ENCODE measurements at regions not wholly inside any gene's neighbourhood (a gene's known extent, or its start where the extent isn't known, plus 50 kb on each side); places are given as distances from the start of the nearest gene placed in this dataset.

GRCh38 chr6:94251878-94252277, 832.5 kb upstream of the EPHA7 start:
- H2BK120ac ChIP-seq (ENCODE audit: insufficient read depth, low read length, poor library complexity): no peak overlapping the region
- H3K4me3 ChIP-seq (ENCODE audit: low read depth, low read length): no peak overlapping the region
- no peak overlapping the region for H3K4me2 ChIP-seq (ENCODE audit: low read length)
- no peak overlapping the region for H4K8ac ChIP-seq (ENCODE audit: low read depth, low read length)
- H3K14ac ChIP-seq (ENCODE audit: low read length): no peak overlapping the region
- H3K18ac ChIP-seq (ENCODE audit: low read length): no peak overlapping the region
- no peaks in the 10 kb centered on the region for H3K79me1 ChIP-seq (ENCODE audit: low read length)
- H3K23ac ChIP-seq (ENCODE audit: low read length): no peak overlapping the region
- no peaks in the 10 kb centered on the region for H3K27me3 ChIP-seq (ENCODE audit: insufficient read depth, low read length)
- H2BK5ac ChIP-seq (ENCODE audit: low read depth, low read length, poor library complexity): no peak overlapping the region
- DNase-seq: no peak
- H2AFZ ChIP-seq (ENCODE audit: insufficient read depth, low read length, poor library complexity): no peak overlapping the region
- no peak overlapping the region for H3K9ac ChIP-seq (ENCODE audit: low read length)
- H2AK5ac ChIP-seq (ENCODE audit: low read length): no peak overlapping the region
- H3K4me1 ChIP-seq (ENCODE audit: control insufficient read depth in 1 of 2, insufficient read depth in 2 of 2, low read length in 2 of 2): no peaks in the 10 kb centered on the region
- no peak overlapping the region for H2BK12ac ChIP-seq (ENCODE audit: low read length)
- H3K36me3 ChIP-seq (ENCODE audit: control insufficient read depth in 1 of 2, insufficient read depth in 2 of 2, low read length in 2 of 2): no peaks in the 10 kb centered on the region
- H3K27ac ChIP-seq (ENCODE audit: low read depth, low read length): no peak overlapping the region
- H4K91ac ChIP-seq (ENCODE audit: low read depth, low read length): no peak overlapping the region
- H4K12ac ChIP-seq (ENCODE audit: low read depth, low read length): no peak overlapping the region
- H3K79me2 ChIP-seq (ENCODE audit: control insufficient read depth, insufficient read depth, low read length, poor library complexity): no peaks in the 10 kb centered on the region
- no peaks in the 10 kb centered on the region for H3K9me3 ChIP-seq (ENCODE audit: insufficient read depth, low read depth, low read length)
- no peak overlapping the region for H3K4ac ChIP-seq (ENCODE audit: low read depth, low read length)

- Histone ChIP-seq H4K91ac (ENCODE audit: low read depth, low read length) (no peak overlapping the region), H4K8ac (ENCODE audit: low read depth, low read length) (no peak overlapping the region), H4K12ac (ENCODE audit: low read depth, low read length) (no peak overlapping the region), H3K4me1 (ENCODE audit: control insufficient read depth in 1 of 2, insufficient read depth in 2 of 2, low read length in 2 of 2) (no peaks in the 10 kb centered on the region), H2BK12ac (ENCODE audit: low read length) (no peak overlapping the region), H2AFZ (ENCODE audit: insufficient read depth, low read length, poor library complexity) (no peak overlapping the region), H3K4me2 (ENCODE audit: low read length) (no peak overlapping the region), H2BK5ac (ENCODE audit: low read depth, low read length, poor library complexity) (no peak overlapping the region), H3K79me2 (ENCODE audit: control insufficient read depth, insufficient read depth, low read length, poor library complexity) (no peaks in the 10 kb centered on the region), H3K4me3 (ENCODE audit: low read depth, low read length) (no peak overlapping the region), H2BK120ac (ENCODE audit: insufficient read depth, low read length, poor library complexity) (no peak overlapping the region), H3K4ac (ENCODE audit: low read depth, low read length) (no peak overlapping the region), H3K23ac (ENCODE audit: low read length) (no peak overlapping the region), H2AK5ac (ENCODE audit: low read length) (no peak overlapping the region), H3K36me3 (ENCODE audit: control insufficient read depth in 1 of 2, insufficient read depth in 2 of 2, low read length in 2 of 2) (no peaks in the 10 kb centered on the region), H3K9ac (ENCODE audit: low read length) (no peak overlapping the region), H3K79me1 (ENCODE audit: low read length) (no peaks in the 10 kb centered on the region), H3K27ac (ENCODE audit: low read depth, low read length) (no peak overlapping the region), H3K27me3 (ENCODE audit: insufficient read depth, low read length) (no peaks in the 10 kb centered on the region), H3K18ac (ENCODE audit: low read length) (no peak overlapping the region), H3K9me3 (ENCODE audit: insufficient read depth, low read depth, low read length) (no peaks in the 10 kb centered on the region), H3K14ac (ENCODE audit: low read length) (no peak overlapping the region)
- DNase-seq: no peak
- WGBS (ENCODE audit: extremely low coverage, insufficient coverage, insufficient read length): no CpG with 5 or more reads among the region's 4 CpGs
Observed at GRCh38 chr6:94245395-94245794, 826.0 kb upstream of the EPHA7 start.

GRCh38 chr6:94238868-94239267, 819.5 kb upstream of the EPHA7 start:
- Histone ChIP-seq H3K23ac (ENCODE audit: low read length) (no peak overlapping the region), H3K14ac (ENCODE audit: low read length) (no peak overlapping the region), H3K4me1 (ENCODE audit: control insufficient read depth in 1 of 2, insufficient read depth in 2 of 2, low read length in 2 of 2) (no peaks in the 10 kb centered on the region), H2BK12ac (ENCODE audit: low read length) (no peak overlapping the region), H3K27ac (ENCODE audit: low read depth, low read length) (no peak overlapping the region), H3K4me3 (ENCODE audit: low read depth, low read length) (no peak overlapping the region), H3K79me1 (ENCODE audit: low read length) (no peaks in the 10 kb centered on the region), H4K8ac (ENCODE audit: low read depth, low read length) (no peak overlapping the region), H4K12ac (ENCODE audit: low read depth, low read length) (no peak overlapping the region), H3K9ac (ENCODE audit: low read length) (no peak overlapping the region), H3K79me2 (ENCODE audit: control insufficient read depth, insufficient read depth, low read length, poor library complexity) (no peaks in the 10 kb centered on the region), H2BK5ac (ENCODE audit: low read depth, low read length, poor library complexity) (no peak overlapping the region), H3K9me3 (ENCODE audit: insufficient read depth, low read depth, low read length) (no peaks in the 10 kb centered on the region), H2AK5ac (ENCODE audit: low read length) (no peak overlapping the region), H4K91ac (ENCODE audit: low read depth, low read length) (no peak overlapping the region), H3K36me3 (ENCODE audit: control insufficient read depth in 1 of 2, insufficient read depth in 2 of 2, low read length in 2 of 2) (no peaks in the 10 kb centered on the region), H3K18ac (ENCODE audit: low read length) (no peak overlapping the region), H2BK120ac (ENCODE audit: insufficient read depth, low read length, poor library complexity) (no peak overlapping the region), H3K4ac (ENCODE audit: low read depth, low read length) (no peak overlapping the region), H3K27me3 (ENCODE audit: insufficient read depth, low read length) (no peaks in the 10 kb centered on the region), H2AFZ (ENCODE audit: insufficient read depth, low read length, poor library complexity) (no peak overlapping the region), H3K4me2 (ENCODE audit: low read length) (no peak overlapping the region)
- no peak for DNase-seq
- WGBS (ENCODE audit: extremely low coverage, insufficient coverage, insufficient read length): no CpG with 5 or more reads among the region's 1 CpG

- Histone ChIP-seq H4K91ac (ENCODE audit: low read depth, low read length) (no peak overlapping the region), H4K12ac (ENCODE audit: low read depth, low read length) (no peak overlapping the region), H3K23ac (ENCODE audit: low read length) (no peak overlapping the region), H3K79me2 (ENCODE audit: control insufficient read depth, insufficient read depth, low read length, poor library complexity) (no peaks in the 10 kb centered on the region), H3K18ac (ENCODE audit: low read length) (no peak overlapping the region), H2BK5ac (ENCODE audit: low read depth, low read length, poor library complexity) (no peak overlapping the region), H3K9ac (ENCODE audit: low read length) (no peak overlapping the region), H3K4me1 (ENCODE audit: control insufficient read depth in 1 of 2, insufficient read depth in 2 of 2, low read length in 2 of 2) (no peaks in the 10 kb centered on the region), H3K4ac (ENCODE audit: low read depth, low read length) (no peak overlapping the region), H3K14ac (ENCODE audit: low read length) (no peak overlapping the region), H3K27ac (ENCODE audit: low read depth, low read length) (no peak overlapping the region), H3K27me3 (ENCODE audit: insufficient read depth, low read length) (no peaks in the 10 kb centered on the region), H2BK12ac (ENCODE audit: low read length) (no peak overlapping the region), H2AK5ac (ENCODE audit: low read length) (no peak overlapping the region), H3K4me2 (ENCODE audit: low read length) (no peak overlapping the region), H2BK120ac (ENCODE audit: insufficient read depth, low read length, poor library complexity) (no peak overlapping the region), H3K79me1 (ENCODE audit: low read length) (no peaks in the 10 kb centered on the region), H3K4me3 (ENCODE audit: low read depth, low read length) (no peak overlapping the region), H4K8ac (ENCODE audit: low read depth, low read length) (no peak overlapping the region), H2AFZ (ENCODE audit: insufficient read depth, low read length, poor library complexity) (no peak overlapping the region), H3K36me3 (ENCODE audit: control insufficient read depth in 1 of 2, insufficient read depth in 2 of 2, low read length in 2 of 2) (no peaks in the 10 kb centered on the region), H3K9me3 (ENCODE audit: insufficient read depth, low read depth, low read length) (no peaks in the 10 kb centered on the region)
- WGBS (ENCODE audit: extremely low coverage, insufficient coverage, insufficient read length): no CpG with 5 or more reads among the region's 4 CpGs
- DNase-seq: no peak
Observed at GRCh38 chr6:94227741-94228140, 808.4 kb upstream of the EPHA7 start.

- Histone ChIP-seq H3K27ac (ENCODE audit: low read depth, low read length) (no peak overlapping the region), H2BK12ac (ENCODE audit: low read length) (no peak overlapping the region), H4K8ac (ENCODE audit: low read depth, low read length) (no peak overlapping the region), H3K23ac (ENCODE audit: low read length) (no peak overlapping the region), H3K18ac (ENCODE audit: low read length) (no peak overlapping the region), H2BK120ac (ENCODE audit: insufficient read depth, low read length, poor library complexity) (no peak overlapping the region), H3K36me3 (ENCODE audit: control insufficient read depth in 1 of 2, insufficient read depth in 2 of 2, low read length in 2 of 2) (no peaks in the 10 kb centered on the region), H3K9me3 (ENCODE audit: insufficient read depth, low read depth, low read length) (no peaks in the 10 kb centered on the region), H3K4me2 (ENCODE audit: low read length) (no peak overlapping the region), H3K4me1 (ENCODE audit: control insufficient read depth in 1 of 2, insufficient read depth in 2 of 2, low read length in 2 of 2) (no peaks in the 10 kb centered on the region), H3K4me3 (ENCODE audit: low read depth, low read length) (no peak overlapping the region), H3K14ac (ENCODE audit: low read length) (no peak overlapping the region), H2AFZ (ENCODE audit: insufficient read depth, low read length, poor library complexity) (no peak overlapping the region), H4K12ac (ENCODE audit: low read depth, low read length) (no peak overlapping the region), H3K27me3 (ENCODE audit: insufficient read depth, low read length) (no peaks in the 10 kb centered on the region), H2BK5ac (ENCODE audit: low read depth, low read length, poor library complexity) (no peak overlapping the region), H2AK5ac (ENCODE audit: low read length) (no peak overlapping the region), H3K79me2 (ENCODE audit: control insufficient read depth, insufficient read depth, low read length, poor library complexity) (no peaks in the 10 kb centered on the region), H3K79me1 (ENCODE audit: low read length) (no peaks in the 10 kb centered on the region), H4K91ac (ENCODE audit: low read depth, low read length) (no peak overlapping the region), H3K4ac (ENCODE audit: low read depth, low read length) (no peak overlapping the region), H3K9ac (ENCODE audit: low read length) (no peak overlapping the region)
- DNase-seq: no peak
- no CpG with 5 or more reads among the region's 2 CpGs for WGBS (ENCODE audit: extremely low coverage, insufficient coverage, insufficient read length)
Observed at GRCh38 chr6:94217836-94218235, 798.5 kb upstream of the EPHA7 start.

Measured in trophoblast cell (in vitro differentiated cells and primary cell).